CD4-positive, alpha-beta T cell treated with Interleukin-10 for 1 hour (primary cell): ENCODE measurements at regions not wholly inside any gene's neighbourhood (a gene's known extent, or its start where the extent isn't known, plus 50 kb on each side); places are given as distances from the start of the nearest gene placed in this dataset.

Experiments
- DNase-seq: peaks from one replicate; pipeline ENCODE4 v3.0.0-alpha.2; 2020

DNA sequence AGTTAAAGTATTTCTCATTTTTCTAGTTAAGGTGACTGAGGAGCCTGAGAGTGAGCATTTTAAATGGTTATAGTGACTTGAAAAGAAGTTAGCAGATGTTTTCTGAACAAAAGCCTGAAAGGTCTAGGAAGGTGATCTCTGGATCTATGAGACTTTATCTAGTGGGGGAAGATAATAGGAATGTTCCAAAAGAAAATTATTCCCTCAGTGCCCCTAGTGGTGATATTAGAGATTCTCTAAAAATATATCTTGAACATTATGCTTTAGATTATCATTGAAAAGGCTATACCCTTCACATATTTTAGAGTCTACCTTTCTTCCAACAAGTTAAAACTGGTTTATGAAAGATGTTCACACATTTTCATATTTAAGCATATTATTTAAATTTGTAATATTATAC is 69.0 kb upstream of the SPANXN1 start:
- no peak for DNase-seq

DNA sequence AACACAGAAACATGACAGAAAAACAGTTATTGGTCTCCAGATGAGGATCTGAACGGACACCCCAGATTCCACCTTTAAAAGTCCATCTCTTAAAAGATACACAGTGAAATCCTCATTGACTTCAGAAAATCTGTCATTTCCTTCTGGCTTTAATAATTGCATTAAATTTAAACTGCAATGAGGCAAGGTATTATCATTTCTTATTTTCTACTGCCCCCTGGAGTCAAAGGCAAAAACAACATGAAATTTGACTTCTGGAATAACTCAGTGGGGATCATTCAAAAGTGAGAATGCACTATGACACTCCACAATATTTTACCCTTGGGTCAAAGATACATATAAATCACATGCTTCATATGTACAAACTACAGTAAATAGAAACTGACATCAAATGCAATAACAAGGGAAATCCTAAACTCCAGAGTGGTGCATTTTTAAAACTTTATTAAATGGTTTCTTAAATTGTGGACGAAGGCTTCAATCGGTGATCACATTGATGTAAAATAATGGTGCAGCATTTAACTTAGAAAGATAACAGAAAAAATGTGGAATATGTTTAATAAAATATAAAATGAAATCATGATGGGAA is 56.4 kb upstream of the SPANXN1 start:
- DNase-seq, result peak; percentile 0
